ENCODE measurements at regions not wholly inside any gene's neighbourhood (a gene's known extent, or its start where the extent isn't known, plus 50 kb on each side); places are given as distances from the start of the nearest gene placed in this dataset.

DNA sequence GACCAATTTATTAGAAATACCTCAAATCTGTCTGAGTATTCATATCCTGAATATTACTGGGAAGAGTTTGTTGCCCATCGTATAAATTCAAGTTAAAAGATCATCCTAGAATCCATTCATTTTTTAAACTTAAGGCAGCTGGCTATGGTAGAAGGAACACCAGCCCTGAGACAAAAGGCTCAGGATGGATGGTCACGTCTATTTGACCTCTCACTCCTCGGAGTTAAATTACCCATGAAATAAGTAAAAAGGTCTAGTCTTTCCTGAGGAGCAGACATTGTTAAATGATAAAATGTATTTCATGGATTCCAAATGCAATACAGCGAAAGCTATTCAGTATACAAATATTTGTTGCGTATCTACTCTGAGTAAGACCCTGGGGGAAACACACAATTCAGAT lies 826.0 kb upstream of the LRATD1 start:
- no peak overlapping the region for H3K4me3 ChIP-seq (ENCODE audit: low read depth, low read length)
- in situ Hi-C loops (cut with HindIII; ENCODE audit: low sequenced_read_pairs) = no loop called here
- TF ChIP-seq, protein P1, sequence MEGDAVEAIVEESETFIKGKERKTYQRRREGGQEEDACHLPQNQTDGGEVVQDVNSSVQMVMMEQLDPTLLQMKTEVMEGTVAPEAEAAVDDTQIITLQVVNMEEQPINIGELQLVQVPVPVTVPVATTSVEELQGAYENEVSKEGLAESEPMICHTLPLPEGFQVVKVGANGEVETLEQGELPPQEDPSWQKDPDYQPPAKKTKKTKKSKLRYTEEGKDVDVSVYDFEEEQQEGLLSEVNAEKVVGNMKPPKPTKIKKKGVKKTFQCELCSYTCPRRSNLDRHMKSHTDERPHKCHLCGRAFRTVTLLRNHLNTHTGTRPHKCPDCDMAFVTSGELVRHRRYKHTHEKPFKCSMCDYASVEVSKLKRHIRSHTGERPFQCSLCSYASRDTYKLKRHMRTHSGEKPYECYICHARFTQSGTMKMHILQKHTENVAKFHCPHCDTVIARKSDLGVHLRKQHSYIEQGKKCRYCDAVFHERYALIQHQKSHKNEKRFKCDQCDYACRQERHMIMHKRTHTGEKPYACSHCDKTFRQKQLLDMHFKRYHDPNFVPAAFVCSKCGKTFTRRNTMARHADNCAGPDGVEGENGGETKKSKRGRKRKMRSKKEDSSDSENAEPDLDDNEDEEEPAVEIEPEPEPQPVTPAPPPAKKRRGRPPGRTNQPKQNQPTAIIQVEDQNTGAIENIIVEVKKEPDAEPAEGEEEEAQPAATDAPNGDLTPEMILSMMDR (IDR thresholded peaks at IDR 0.05; ENCODE audit: low read depth, low read length) = no peak
- DNase-seq (ENCODE audit: low read depth, low spot score) = no peak

DNA sequence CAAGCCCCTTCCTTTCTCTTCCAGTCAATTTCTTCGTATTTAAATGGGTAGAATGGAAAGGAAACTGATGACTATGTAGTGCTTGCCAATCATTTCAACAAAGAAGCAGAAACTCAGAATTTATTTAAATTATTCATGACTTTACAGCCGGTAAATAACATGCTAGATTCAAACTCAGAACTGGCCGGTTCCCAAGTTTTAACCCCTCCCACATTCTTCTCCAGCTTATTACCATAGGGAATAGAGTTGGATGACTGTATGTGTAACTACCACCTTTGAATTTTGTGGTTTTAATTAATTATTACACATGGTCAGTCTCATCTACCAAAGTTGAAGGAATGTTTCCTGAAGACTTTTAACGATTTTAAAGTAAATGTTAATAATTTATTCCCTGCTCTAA lies 819.3 kb upstream of the LRATD1 start:
- TF ChIP-seq, protein P1 (IDR thresholded peaks at IDR 0.05; ENCODE audit: low read depth, low read length) = no peak
- in situ Hi-C loops (cut with HindIII; ENCODE audit: low sequenced_read_pairs) = no loop called here
- H3K4me3 ChIP-seq (ENCODE audit: low read depth, low read length) = no peak overlapping the region
- DNase-seq (ENCODE audit: low read depth, low spot score) = no peak

DNA sequence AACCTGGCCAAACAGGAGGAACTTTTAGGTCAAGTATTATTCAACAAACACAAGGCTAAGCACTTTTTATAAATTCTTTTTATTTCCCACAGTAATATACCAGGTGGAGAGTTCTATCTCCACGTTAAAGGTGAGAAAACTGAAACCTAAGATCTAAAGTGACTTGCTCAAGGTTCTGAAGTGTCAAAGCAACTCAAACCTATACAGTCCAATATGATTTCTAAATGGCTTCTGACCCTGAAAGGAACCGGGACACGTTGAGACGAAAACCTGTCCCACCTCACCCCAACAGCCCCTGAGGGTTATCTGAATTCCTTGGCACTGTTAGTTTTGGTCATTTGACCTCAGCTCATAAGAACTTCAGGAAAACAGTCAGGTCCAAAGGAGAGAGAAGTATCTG lies 814.5 kb upstream of the LRATD1 start:
- H3K4me3 ChIP-seq (ENCODE audit: low read depth, low read length) = no peak overlapping the region
- TF ChIP-seq, protein P1 (IDR thresholded peaks at IDR 0.05; ENCODE audit: low read depth, low read length) = no peak
- DNase-seq (ENCODE audit: low read depth, low spot score) = no peak
- in situ Hi-C loops (cut with HindIII; ENCODE audit: low sequenced_read_pairs) = no loop called here

DNA sequence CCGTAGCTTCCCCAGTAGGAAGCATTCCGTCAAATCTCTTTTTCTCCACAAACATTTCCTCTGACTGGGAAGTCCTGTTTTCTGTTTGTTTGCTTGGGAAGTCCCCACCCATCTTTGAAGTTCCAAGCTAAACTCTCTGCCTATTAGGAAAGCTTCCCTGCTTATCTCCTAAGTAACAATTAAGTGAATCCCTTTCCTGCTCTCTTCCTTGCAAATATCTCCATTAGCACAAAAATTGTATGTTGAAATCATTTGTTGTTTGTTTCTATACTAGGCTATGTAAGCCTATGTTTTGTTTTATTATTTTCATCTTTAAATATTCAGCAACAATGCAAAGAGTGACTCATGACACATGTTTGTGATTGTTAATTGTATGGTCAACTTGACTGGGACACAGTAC lies 812.6 kb upstream of the LRATD1 start:
- in situ Hi-C loops (cut with HindIII; ENCODE audit: low sequenced_read_pairs) = no loop called here
- no peak for DNase-seq (ENCODE audit: low read depth, low spot score)

DNA sequence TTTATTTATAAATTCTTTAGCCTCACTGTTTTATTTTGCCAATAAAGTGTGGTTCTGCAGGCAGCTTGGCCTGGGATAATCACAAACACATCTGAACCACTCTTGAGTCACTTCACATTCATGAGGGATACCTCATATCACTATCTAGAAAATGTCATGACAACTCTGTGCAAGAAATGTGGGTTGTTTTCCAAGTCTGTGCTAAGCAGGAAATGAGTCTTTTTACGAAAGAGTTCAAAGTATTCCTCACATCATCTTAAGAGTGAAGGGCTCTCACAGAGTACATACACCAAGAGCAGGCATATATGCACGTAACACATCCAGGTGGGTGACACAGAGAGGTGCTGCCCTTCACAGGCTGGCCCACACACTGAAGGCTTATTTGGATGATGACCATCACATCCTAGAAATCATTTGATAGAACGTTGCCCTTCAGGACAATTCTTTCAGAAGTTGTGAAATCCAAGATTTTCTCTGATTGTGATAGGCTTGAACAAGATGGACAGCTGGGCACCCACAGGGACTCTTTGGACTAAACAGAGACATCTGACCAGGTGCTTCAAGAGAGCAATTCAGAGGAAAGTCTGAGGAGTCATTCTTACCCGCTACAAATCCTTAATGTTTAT lies 811.1 kb upstream of the LRATD1 start:
- TF ChIP-seq, protein P1 (IDR thresholded peaks at IDR 0.05; ENCODE audit: low read depth, low read length) = no peak
- peak; percentile 86 for DNase-seq (ENCODE audit: low read depth, low spot score)
- H3K4me3 ChIP-seq (ENCODE audit: low read depth, low read length) = no peak overlapping the region
- in situ Hi-C loops (cut with HindIII; ENCODE audit: low sequenced_read_pairs) = no loop called here

More for the DNA sequence above, 812.6 kb upstream of the LRATD1 start:
- TF ChIP-seq, protein P1 (IDR thresholded peaks at IDR 0.05; ENCODE audit: low read depth, low read length) = no peak
- no peak overlapping the region for H3K4me3 ChIP-seq (ENCODE audit: low read depth, low read length)

DNA sequence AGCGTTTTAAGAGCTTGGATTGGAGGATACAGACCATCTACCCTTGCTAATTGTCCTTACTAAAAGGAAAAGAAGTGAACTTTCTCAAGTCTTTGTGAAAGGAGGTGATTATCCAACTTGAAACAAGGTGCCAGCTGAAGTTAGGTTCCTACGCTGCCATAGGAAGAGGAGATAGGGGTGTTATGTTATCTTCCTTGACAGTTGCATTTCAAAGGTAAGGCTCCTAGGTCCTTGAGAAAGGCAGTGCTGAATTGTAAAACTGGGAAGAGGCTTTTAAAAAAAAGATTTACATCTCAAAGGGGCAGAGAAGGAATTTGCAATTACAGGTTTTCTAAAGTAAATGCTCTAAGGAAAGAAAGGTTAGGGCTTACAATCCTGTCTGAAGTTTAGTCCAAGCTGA lies 810.2 kb upstream of the LRATD1 start:
- TF ChIP-seq, protein P1 (IDR thresholded peaks at IDR 0.05; ENCODE audit: low read depth, low read length) = no peak
- DNase-seq (ENCODE audit: low read depth, low spot score) = no peak
- in situ Hi-C loops (cut with HindIII; ENCODE audit: low sequenced_read_pairs) = no loop called here
- H3K4me3 ChIP-seq (ENCODE audit: low read depth, low read length) = no peak overlapping the region

All from astrocyte of the spinal cord (primary cell).